Activated CD4-positive, alpha-beta T cell treated with anti-CD3 and anti-CD28 coated beads, Interleukin-2, amount 10 ng/mL, durations not matched to agents 24 days and 14 days (primary cell): ENCODE measurements at regions not wholly inside any gene's neighbourhood (a gene's known extent, or its start where the extent isn't known, plus 50 kb on each side); places are given as distances from the start of the nearest gene placed in this dataset.
"Not testable (repeated sequence)": the region's sequence is repeated elsewhere in the genome, so short reads cannot be mapped to it uniquely, and the experiment has no call there.

ENCODE experiments used
- DNase-seq: peaks from one replicate; pipeline ENCODE4 v3.0.0; 2022
- H3K27ac Mint-ChIP-seq: one replicate; pipeline ENCODE4 v1.8.0; 2022; ENCODE audit warnings: mild to moderate bottlenecking, mixed read lengths
- H3K27me3 Mint-ChIP-seq: one replicate; pipeline ENCODE4 v1.8.0; 2022; ENCODE audit warnings: mixed read lengths
- H3K36me3 Mint-ChIP-seq: one replicate; pipeline ENCODE4 v1.8.0; 2022; ENCODE audit warnings: low read depth, mild to moderate bottlenecking, mixed read lengths
- H3K4me1 Mint-ChIP-seq: one replicate; pipeline ENCODE4 v1.8.0; 2021; ENCODE audit warnings: mixed read lengths
- H3K4me3 Mint-ChIP-seq: one replicate; pipeline ENCODE4 v1.8.0; 2022; ENCODE audit warnings: mild to moderate bottlenecking, moderate library complexity, mixed read lengths
- H3K9me3 Mint-ChIP-seq: one replicate; pipeline ENCODE4 v1.8.0; 2021; ENCODE audit warnings: mixed read lengths
- intact Hi-C: fragments of 100-400 bp; cut with micrococcal nuclease; formaldehyde crosslinking; loops from one replicate; pipeline ENCODE4 v1.15.1; 2023

GRCh38 chr18:1811282-1811681 lies 760.0 kb downstream of the METTL4 start:
- no peak overlapping the region for H3K27ac Mint-ChIP-seq
- intact Hi-C loops: no loop called here
- DNase-seq: no peak
- H3K4me1 Mint-ChIP-seq: no peaks in the 10 kb centered on the region
- no peaks in the 10 kb centered on the region for H3K9me3 Mint-ChIP-seq
- no peaks in the 10 kb centered on the region for H3K27me3 Mint-ChIP-seq
- H3K36me3 Mint-ChIP-seq: no peaks in the 10 kb centered on the region
- no peak overlapping the region for H3K4me3 Mint-ChIP-seq

- Mint-ChIP-seq H3K9me3 (no peaks in the 10 kb centered on the region), H3K27ac (no peak overlapping the region), H3K27me3 (no peaks in the 10 kb centered on the region), H3K4me3 (no peak overlapping the region), H3K36me3 (no peaks in the 10 kb centered on the region), H3K4me1 (no peaks in the 10 kb centered on the region)
- intact Hi-C loops: no loop called here
- DNase-seq: no peak
Observed at GRCh38 chr18:1825296-1825695, 746.0 kb downstream of the METTL4 start.

- no peak overlapping the region for H3K4me3 Mint-ChIP-seq
- H3K27me3 Mint-ChIP-seq: no peaks in the 10 kb centered on the region
- H3K36me3 Mint-ChIP-seq: no peaks in the 10 kb centered on the region
- no peaks in the 10 kb centered on the region for H3K4me1 Mint-ChIP-seq
- H3K9me3 Mint-ChIP-seq: no peaks in the 10 kb centered on the region
- H3K27ac Mint-ChIP-seq: no peak overlapping the region
- intact Hi-C loops: no loop called here
- no peak for DNase-seq
Observed at GRCh38 chr18:1840878-1841277, 730.4 kb downstream of the METTL4 start.

GRCh38 chr18:1846640-1847039 lies 724.7 kb downstream of the METTL4 start:
- intact Hi-C loops: no loop called here
- H3K36me3 Mint-ChIP-seq: no peaks in the 10 kb centered on the region
- H3K4me1 Mint-ChIP-seq: peaks cover 3% of the 10 kb centered on the region
- H3K27me3 Mint-ChIP-seq: no peaks in the 10 kb centered on the region
- no peak overlapping the region for H3K4me3 Mint-ChIP-seq
- H3K27ac Mint-ChIP-seq: no peak overlapping the region
- no peaks in the 10 kb centered on the region for H3K9me3 Mint-ChIP-seq
- no peak for DNase-seq

GRCh38 chr18:1848716-1849115 lies 722.6 kb downstream of the METTL4 start:
- no peak for DNase-seq
- no peak overlapping the region for H3K4me3 Mint-ChIP-seq
- H3K27ac Mint-ChIP-seq: no peak overlapping the region

GRCh38 chr18:1849386-1849785 lies 721.9 kb downstream of the METTL4 start:
- DNase-seq: no peak
- Mint-ChIP-seq H3K36me3 (no peaks in the 10 kb centered on the region), H3K4me3 (no peak overlapping the region), H3K4me1 (peaks cover 3% of the 10 kb centered on the region), H3K9me3 (no peaks in the 10 kb centered on the region), H3K27me3 (no peaks in the 10 kb centered on the region), H3K27ac (no peak overlapping the region)
- intact Hi-C loops: no loop called here

More at GRCh38 chr18:1848716-1849115, 722.6 kb downstream of the METTL4 start:
- Mint-ChIP-seq H3K36me3 (no peaks in the 10 kb centered on the region), H3K9me3 (no peaks in the 10 kb centered on the region), H3K4me1 (peaks cover 3% of the 10 kb centered on the region), H3K27me3 (no peaks in the 10 kb centered on the region)
- intact Hi-C loops: no loop called here

GRCh38 chr18:1857281-1857680 lies 714.0 kb downstream of the METTL4 start:
- H3K9me3 Mint-ChIP-seq, DNase-seq, H3K27me3 Mint-ChIP-seq, intact Hi-C loops, H3K36me3 Mint-ChIP-seq, H3K4me3 Mint-ChIP-seq, H3K27ac Mint-ChIP-seq, H3K4me1 Mint-ChIP-seq: not testable (repeated sequence)

GRCh38 chr18:1861473-1861872 lies 709.8 kb downstream of the METTL4 start:
- no peaks in the 10 kb centered on the region for H3K4me1 Mint-ChIP-seq
- H3K9me3 Mint-ChIP-seq: peaks cover 3% of the 10 kb centered on the region
- H3K4me3 Mint-ChIP-seq: no peak overlapping the region
- H3K27ac Mint-ChIP-seq: no peak overlapping the region
- no peaks in the 10 kb centered on the region for H3K36me3 Mint-ChIP-seq
- intact Hi-C loops: no loop called here
- no peaks in the 10 kb centered on the region for H3K27me3 Mint-ChIP-seq
- DNase-seq: no peak

- no peaks in the 10 kb centered on the region for H3K27me3 Mint-ChIP-seq
- no peaks in the 10 kb centered on the region for H3K9me3 Mint-ChIP-seq
- no peaks in the 10 kb centered on the region for H3K36me3 Mint-ChIP-seq
- intact Hi-C loops: no loop called here
- H3K4me1 Mint-ChIP-seq: no peaks in the 10 kb centered on the region
- H3K27ac Mint-ChIP-seq: no peak overlapping the region
- no peak for DNase-seq
- H3K4me3 Mint-ChIP-seq: no peak overlapping the region
Observed at GRCh38 chr18:1865869-1866268, 705.4 kb downstream of the METTL4 start.

GRCh38 chr18:1872274-1872673 lies 699.0 kb downstream of the METTL4 start:
- intact Hi-C loops: no loop called here
- no peak for DNase-seq
- Mint-ChIP-seq H3K4me1 (no peaks in the 10 kb centered on the region), H3K27ac (no peak overlapping the region), H3K9me3 (no peaks in the 10 kb centered on the region), H3K4me3 (no peak overlapping the region), H3K27me3 (no peaks in the 10 kb centered on the region), H3K36me3 (no peaks in the 10 kb centered on the region)

- Mint-ChIP-seq H3K4me1 (no peaks in the 10 kb centered on the region), H3K9me3 (no peaks in the 10 kb centered on the region), H3K27ac (no peak overlapping the region), H3K4me3 (no peak overlapping the region), H3K27me3 (no peaks in the 10 kb centered on the region), H3K36me3 (no peaks in the 10 kb centered on the region)
- no peak for DNase-seq
- intact Hi-C loops: no loop called here
Observed at GRCh38 chr18:1875219-1875618, 696.1 kb downstream of the METTL4 start.

- H3K4me3 Mint-ChIP-seq: no peak overlapping the region
- H3K27ac Mint-ChIP-seq: no peak overlapping the region
- no peaks in the 10 kb centered on the region for H3K27me3 Mint-ChIP-seq
- no peak for DNase-seq
- H3K9me3 Mint-ChIP-seq: no peaks in the 10 kb centered on the region
- intact Hi-C loops: no loop called here
- H3K36me3 Mint-ChIP-seq: no peaks in the 10 kb centered on the region
- H3K4me1 Mint-ChIP-seq: no peaks in the 10 kb centered on the region
Observed at GRCh38 chr18:1884623-1885022, 686.7 kb downstream of the METTL4 start.

- H3K4me1 Mint-ChIP-seq: no peaks in the 10 kb centered on the region
- no peak overlapping the region for H3K27ac Mint-ChIP-seq
Observed at GRCh38 chr18:1891641-1892040, 679.7 kb downstream of the METTL4 start.

GRCh38 chr18:1892191-1892590 lies 679.1 kb downstream of the METTL4 start:
- Mint-ChIP-seq H3K4me1 (no peaks in the 10 kb centered on the region), H3K9me3 (no peaks in the 10 kb centered on the region), H3K27ac (no peak overlapping the region), H3K27me3 (no peaks in the 10 kb centered on the region), H3K36me3 (no peaks in the 10 kb centered on the region), H3K4me3 (no peak overlapping the region)
- intact Hi-C loops: no loop called here
- DNase-seq: no peak

More at GRCh38 chr18:1891641-1892040, 679.7 kb downstream of the METTL4 start:
- intact Hi-C loops: no loop called here
- no peak for DNase-seq
- Mint-ChIP-seq H3K4me3 (no peak overlapping the region), H3K27me3 (no peaks in the 10 kb centered on the region), H3K36me3 (no peaks in the 10 kb centered on the region), H3K9me3 (no peaks in the 10 kb centered on the region)

GRCh38 chr18:1895456-1896185 lies 675.7 kb downstream of the METTL4 start:
- Mint-ChIP-seq H3K27me3 (no peaks in the 10 kb centered on the region), H3K36me3 (no peaks in the 10 kb centered on the region), H3K4me3 (no peak overlapping the region), H3K4me1 (no peaks in the 10 kb centered on the region), H3K27ac (no peak overlapping the region), H3K9me3 (no peaks in the 10 kb centered on the region)
- intact Hi-C loops: no loop called here
- DNase-seq: no peak
